Astrocyte (in vitro differentiated cells and primary cell): ENCODE measurements at regions not wholly inside any gene's neighbourhood (a gene's known extent, or its start where the extent isn't known, plus 50 kb on each side); places are given as distances from the start of the nearest gene placed in this dataset.

ENCODE experiments used
- DNase-seq: peaks from one replicate; pipeline ENCODE4 v3.0.0-alpha.2; 2010; ENCODE audit warnings: low read depth
- FAIRE-seq: peaks from 2 replicates; lab custom pipeline; 2011; peaks lifted over from hg19 to GRCh38; lab: Jason Lieb, UNC
- H2AFZ ChIP-seq: 2 replicates; pipeline ENCODE4 v1.6.0; 2012; ENCODE audit warnings: low read depth, low read length, inconsistent platforms
- H3K27ac ChIP-seq: 2 replicates; pipeline ENCODE4 v1.5.1; 2011; ENCODE audit warnings: low read depth, low read length, inconsistent platforms
- H3K27me3 ChIP-seq: 2 replicates; pipeline ENCODE4 v1.6.0; 2011; ENCODE audit warnings: low read length, inconsistent platforms; ENCODE audit not compliant: insufficient read depth
- H3K36me3 ChIP-seq: 2 replicates; pipeline ENCODE4 v1.5.1; 2011; ENCODE audit warnings: low read length, inconsistent platforms; ENCODE audit not compliant: insufficient read depth
- H3K4me1 ChIP-seq: 2 replicates; pipeline ENCODE4 v1.5.1; 2011; ENCODE audit warnings: low read length, inconsistent platforms; ENCODE audit not compliant: insufficient read depth
- H3K4me2 ChIP-seq: 2 replicates; pipeline ENCODE4 v1.6.0; 2012; ENCODE audit warnings: low read length, inconsistent platforms
- H3K4me3 ChIP-seq: 2 replicates; pipeline ENCODE4 v1.5.1; 2011; ENCODE audit warnings: low read depth, mild to moderate bottlenecking, low read length, inconsistent platforms; ENCODE audit not compliant: insufficient read depth
- H3K79me2 ChIP-seq: 2 replicates; pipeline ENCODE4 v1.6.0; 2012; ENCODE audit warnings: mild to moderate bottlenecking, low read length, inconsistent platforms; ENCODE audit not compliant: insufficient read depth
- H3K9ac ChIP-seq: 2 replicates; pipeline ENCODE4 v1.6.0; 2012; ENCODE audit warnings: mild to moderate bottlenecking, low read length, inconsistent platforms
- H3K9me3 ChIP-seq: 2 replicates; pipeline ENCODE4 v1.5.1; 2012; ENCODE audit warnings: low read depth, mild to moderate bottlenecking, low read length, inconsistent platforms; ENCODE audit not compliant: insufficient read depth
- H4K20me1 ChIP-seq: 2 replicates; pipeline ENCODE4 v1.6.0; 2012; ENCODE audit warnings: low read length, inconsistent platforms; ENCODE audit not compliant: insufficient read depth
- H3K27ac Mint-ChIP-seq: one replicate; pipeline ENCODE4 v1.8.0; 2021; ENCODE audit warnings: mild to moderate bottlenecking, mixed read lengths; ENCODE audit not compliant: unreplicated experiment
- H3K27me3 Mint-ChIP-seq: one replicate; pipeline ENCODE4 v1.8.0; 2021; ENCODE audit warnings: low read depth, mixed read lengths; ENCODE audit not compliant: unreplicated experiment
- H3K36me3 Mint-ChIP-seq: one replicate; pipeline ENCODE4 v1.8.0; 2021; ENCODE audit warnings: low read depth, mixed read lengths; ENCODE audit not compliant: unreplicated experiment
- H3K4me1 Mint-ChIP-seq: one replicate; pipeline ENCODE4 v1.8.0; 2021; ENCODE audit warnings: low read depth, mixed read lengths; ENCODE audit not compliant: unreplicated experiment
- H3K4me3 Mint-ChIP-seq: one replicate; pipeline ENCODE4 v1.8.0; 2021; ENCODE audit warnings: mild to moderate bottlenecking, moderate library complexity, mixed read lengths; ENCODE audit not compliant: unreplicated experiment
- H3K9me3 Mint-ChIP-seq: one replicate; pipeline ENCODE4 v1.8.0; 2021; ENCODE audit warnings: mild to moderate bottlenecking, mixed read lengths; ENCODE audit not compliant: unreplicated experiment
- CTCF ChIP-seq: IDR thresholded peaks from 2 replicates; pipeline ENCODE4 v1.5.1; 2011; ENCODE audit warnings: low read depth, mild to moderate bottlenecking, inconsistent platforms, low read length, moderate library complexity; ENCODE audit not compliant: insufficient read depth
- EZH2 ChIP-seq: IDR thresholded peaks from 2 replicates; pipeline ENCODE4 v1.6.1; 2012; ENCODE audit warnings: mild to moderate bottlenecking, low read length, inconsistent platforms; ENCODE audit not compliant: insufficient read depth

- Histone ChIP-seq H3K27ac (no peak overlapping the region), H3K27me3 (no peaks in the 10 kb centered on the region), H3K9me3 (no peaks in the 10 kb centered on the region), H4K20me1 (no peaks in the 10 kb centered on the region), H3K4me1 (no peaks in the 10 kb centered on the region), H3K36me3 (no peaks in the 10 kb centered on the region), H3K4me3 (no peak overlapping the region), H3K79me2 (no peaks in the 10 kb centered on the region), H3K9ac (no peak overlapping the region), H3K4me2 (no peak overlapping the region), H2AFZ (no peak overlapping the region)
- Mint-ChIP-seq H3K4me3 (no peak overlapping the region), H3K4me1 (peaks cover 15% of the 10 kb centered on the region), H3K36me3 (no peaks in the 10 kb centered on the region), H3K9me3 (no peaks in the 10 kb centered on the region), H3K27ac (peak overlapping the region; percentile 63), H3K27me3 (no peaks in the 10 kb centered on the region)
- no peak for FAIRE-seq
- TF ChIP-seq CTCF (no peak), EZH2 (no peak)
- peak; percentile 85 for DNase-seq
Observed at GRCh38 chr6:54681987-54682386, 164.6 kb upstream of the FAM83B start.

GRCh38 chr6:54689620-54690019 lies 157.0 kb upstream of the FAM83B start:
- no peak overlapping the region for H3K27ac ChIP-seq
- H3K36me3 ChIP-seq, result no peaks in the 10 kb centered on the region
- H3K9ac ChIP-seq, result no peak overlapping the region
- no peak overlapping the region for H3K4me3 ChIP-seq
- H2AFZ ChIP-seq, result no peak overlapping the region
- no peak for TF ChIP-seq EZH2
- no peak for TF ChIP-seq CTCF
- FAIRE-seq, result no peak
- no peaks in the 10 kb centered on the region for H3K9me3 ChIP-seq
- no peaks in the 10 kb centered on the region for H3K27me3 ChIP-seq
- Mint-ChIP-seq H3K4me3 (no peak overlapping the region), H3K27me3 (peaks cover 2% of the 10 kb centered on the region), H3K9me3 (no peaks in the 10 kb centered on the region), H3K36me3 (no peaks in the 10 kb centered on the region), H3K4me1 (no peaks in the 10 kb centered on the region), H3K27ac (no peak overlapping the region)
- no peak for DNase-seq
- no peaks in the 10 kb centered on the region for H4K20me1 ChIP-seq
- H3K4me1 ChIP-seq, result no peaks in the 10 kb centered on the region
- no peak overlapping the region for H3K4me2 ChIP-seq
- no peaks in the 10 kb centered on the region for H3K79me2 ChIP-seq

GRCh38 chr6:54690596-54690995 lies 156.0 kb upstream of the FAM83B start:
- Histone ChIP-seq H3K4me3 (no peak overlapping the region), H4K20me1 (no peaks in the 10 kb centered on the region), H3K4me2 (no peak overlapping the region), H3K27me3 (no peaks in the 10 kb centered on the region), H3K27ac (no peak overlapping the region), H2AFZ (no peak overlapping the region), H3K79me2 (no peaks in the 10 kb centered on the region), H3K36me3 (no peaks in the 10 kb centered on the region), H3K4me1 (no peaks in the 10 kb centered on the region), H3K9me3 (no peaks in the 10 kb centered on the region), H3K9ac (no peak overlapping the region)
- FAIRE-seq, result no peak
- Mint-ChIP-seq H3K4me1 (no peaks in the 10 kb centered on the region), H3K27ac (no peak overlapping the region), H3K27me3 (peaks cover 2% of the 10 kb centered on the region), H3K9me3 (no peaks in the 10 kb centered on the region), H3K4me3 (no peak overlapping the region), H3K36me3 (no peaks in the 10 kb centered on the region)
- no peak for DNase-seq
- TF ChIP-seq CTCF (no peak), EZH2 (no peak)
